Stimulated activated naive CD8-positive, alpha-beta T cell treated with anti-CD3 and anti-CD28 coated beads, Interleukin-15, Interleukin-2, amounts not matched to agents 100 ng/mL and 50 ng/mL, for 24 hours (primary cell): ENCODE measurements at regions not wholly inside any gene's neighbourhood (a gene's known extent, or its start where the extent isn't known, plus 50 kb on each side); places are given as distances from the start of the nearest gene placed in this dataset.

Source experiments
- H3K27ac Mint-ChIP-seq: one replicate; pipeline ENCODE4 v1.8.0; 2021; ENCODE audit warnings: mild to moderate bottlenecking, mixed read lengths
- H3K27me3 Mint-ChIP-seq: one replicate; pipeline ENCODE4 v1.8.0; 2021; ENCODE audit warnings: mixed read lengths
- H3K36me3 Mint-ChIP-seq: one replicate; pipeline ENCODE4 v1.8.0; 2021; ENCODE audit warnings: low read depth, mixed read lengths
- H3K4me1 Mint-ChIP-seq: one replicate; pipeline ENCODE4 v1.8.0; 2021; ENCODE audit warnings: low read depth, mixed read lengths
- H3K4me3 Mint-ChIP-seq: one replicate; pipeline ENCODE4 v1.8.0; 2021; ENCODE audit warnings: mild to moderate bottlenecking, mixed read lengths
- H3K9me3 Mint-ChIP-seq: one replicate; pipeline ENCODE4 v1.8.0; 2021; ENCODE audit warnings: mixed read lengths

- Mint-ChIP-seq H3K9me3 (no peaks in the 10 kb centered on the region), H3K27ac (no peak overlapping the region)
These were observed 1129.6 kb downstream of the SORCS3 start for GRCh38 chr10:105770524-105771212.

GRCh38 chr10:105769248-105770184 is 1128.4 kb downstream of the SORCS3 start:
- Mint-ChIP-seq H3K27me3 (no peaks in the 10 kb centered on the region), H3K4me3 (no peak overlapping the region), H3K36me3 (no peaks in the 10 kb centered on the region), H3K4me1 (no peaks in the 10 kb centered on the region), H3K27ac (no peak overlapping the region), H3K9me3 (no peaks in the 10 kb centered on the region)

More at GRCh38 chr10:105770524-105771212, 1129.6 kb downstream of the SORCS3 start:
- Mint-ChIP-seq H3K4me3 (no peak overlapping the region), H3K36me3 (no peaks in the 10 kb centered on the region), H3K27me3 (no peaks in the 10 kb centered on the region), H3K4me1 (no peaks in the 10 kb centered on the region)

- no peaks in the 10 kb centered on the region for H3K36me3 Mint-ChIP-seq
- no peak overlapping the region for H3K27ac Mint-ChIP-seq
- H3K4me1 Mint-ChIP-seq, result no peaks in the 10 kb centered on the region
- H3K4me3 Mint-ChIP-seq, result no peak overlapping the region
- peaks cover 7% of the 10 kb centered on the region for H3K9me3 Mint-ChIP-seq
- H3K27me3 Mint-ChIP-seq, result no peaks in the 10 kb centered on the region
These were observed 1122.5 kb downstream of the SORCS3 start for GRCh38 chr10:105763611-105764010.

GRCh38 chr10:105761576-105762260 is 1120.6 kb downstream of the SORCS3 start:
- no peak overlapping the region for H3K4me3 Mint-ChIP-seq
- no peaks in the 10 kb centered on the region for H3K36me3 Mint-ChIP-seq
- peaks cover 7% of the 10 kb centered on the region for H3K9me3 Mint-ChIP-seq
- H3K4me1 Mint-ChIP-seq, result no peaks in the 10 kb centered on the region
- H3K27me3 Mint-ChIP-seq, result no peaks in the 10 kb centered on the region
- H3K27ac Mint-ChIP-seq, result no peak overlapping the region

GRCh38 chr10:105759669-105760068 is 1118.6 kb downstream of the SORCS3 start:
- H3K4me3 Mint-ChIP-seq, result no peak overlapping the region
- H3K36me3 Mint-ChIP-seq, result no peaks in the 10 kb centered on the region
- H3K27ac Mint-ChIP-seq, result no peak overlapping the region
- no peaks in the 10 kb centered on the region for H3K4me1 Mint-ChIP-seq
- H3K27me3 Mint-ChIP-seq, result no peaks in the 10 kb centered on the region
- peaks cover 7% of the 10 kb centered on the region for H3K9me3 Mint-ChIP-seq

- Mint-ChIP-seq H3K27ac (no peak overlapping the region), H3K27me3 (no peaks in the 10 kb centered on the region), H3K9me3 (peaks cover 2% of the 10 kb centered on the region), H3K4me3 (no peak overlapping the region), H3K4me1 (no peaks in the 10 kb centered on the region), H3K36me3 (no peaks in the 10 kb centered on the region)
These were observed 1117.3 kb downstream of the SORCS3 start for GRCh38 chr10:105758209-105758998.

- no peak overlapping the region for H3K4me3 Mint-ChIP-seq
- no peaks in the 10 kb centered on the region for H3K27me3 Mint-ChIP-seq
- no peak overlapping the region for H3K27ac Mint-ChIP-seq
- no peaks in the 10 kb centered on the region for H3K36me3 Mint-ChIP-seq
- no peaks in the 10 kb centered on the region for H3K4me1 Mint-ChIP-seq
- H3K9me3 Mint-ChIP-seq, result no peaks in the 10 kb centered on the region
These were observed 1116.2 kb downstream of the SORCS3 start for GRCh38 chr10:105757302-105757701.

- H3K27ac Mint-ChIP-seq, result no peak overlapping the region
These were observed 1115.3 kb downstream of the SORCS3 start for GRCh38 chr10:105756386-105756785.

GRCh38 chr10:105751688-105752087 is 1110.6 kb downstream of the SORCS3 start:
- Mint-ChIP-seq H3K27ac (no peak overlapping the region), H3K9me3 (no peaks in the 10 kb centered on the region), H3K4me1 (no peaks in the 10 kb centered on the region), H3K27me3 (no peaks in the 10 kb centered on the region), H3K4me3 (no peak overlapping the region), H3K36me3 (no peaks in the 10 kb centered on the region)

More at GRCh38 chr10:105756386-105756785, 1115.3 kb downstream of the SORCS3 start:
- no peaks in the 10 kb centered on the region for H3K27me3 Mint-ChIP-seq
- H3K4me3 Mint-ChIP-seq, result no peak overlapping the region
- no peaks in the 10 kb centered on the region for H3K9me3 Mint-ChIP-seq
- H3K4me1 Mint-ChIP-seq, result no peaks in the 10 kb centered on the region
- H3K36me3 Mint-ChIP-seq, result no peaks in the 10 kb centered on the region

GRCh38 chr10:105745596-105746148 is 1104.6 kb downstream of the SORCS3 start:
- Mint-ChIP-seq H3K4me3 (no peak overlapping the region), H3K27me3 (no peaks in the 10 kb centered on the region), H3K36me3 (no peaks in the 10 kb centered on the region), H3K4me1 (no peaks in the 10 kb centered on the region), H3K9me3 (no peaks in the 10 kb centered on the region), H3K27ac (no peak overlapping the region)

- Mint-ChIP-seq H3K27me3 (no peaks in the 10 kb centered on the region), H3K9me3 (no peaks in the 10 kb centered on the region), H3K4me3 (no peak overlapping the region)
These were observed 1102.4 kb downstream of the SORCS3 start for GRCh38 chr10:105743343-105744056.

GRCh38 chr10:105742923-105743322 is 1101.8 kb downstream of the SORCS3 start:
- no peaks in the 10 kb centered on the region for H3K9me3 Mint-ChIP-seq
- no peak overlapping the region for H3K4me3 Mint-ChIP-seq
- H3K27me3 Mint-ChIP-seq, result no peaks in the 10 kb centered on the region
- H3K36me3 Mint-ChIP-seq, result no peaks in the 10 kb centered on the region
- H3K27ac Mint-ChIP-seq, result no peak overlapping the region
- H3K4me1 Mint-ChIP-seq, result no peaks in the 10 kb centered on the region

More at GRCh38 chr10:105743343-105744056, 1102.4 kb downstream of the SORCS3 start:
- H3K4me1 Mint-ChIP-seq, result no peaks in the 10 kb centered on the region
- H3K27ac Mint-ChIP-seq, result no peak overlapping the region
- H3K36me3 Mint-ChIP-seq, result no peaks in the 10 kb centered on the region

- H3K27me3 Mint-ChIP-seq, result no peaks in the 10 kb centered on the region
- H3K4me1 Mint-ChIP-seq, result no peaks in the 10 kb centered on the region
- H3K36me3 Mint-ChIP-seq, result no peaks in the 10 kb centered on the region
- H3K4me3 Mint-ChIP-seq, result no peak overlapping the region
- no peaks in the 10 kb centered on the region for H3K9me3 Mint-ChIP-seq
- no peak overlapping the region for H3K27ac Mint-ChIP-seq
These were observed 1101.1 kb downstream of the SORCS3 start for GRCh38 chr10:105742184-105742583.
